ENCODE measurements at regions not wholly inside any gene's neighbourhood (a gene's known extent, or its start where the extent isn't known, plus 50 kb on each side); places are given as distances from the start of the nearest gene placed in this dataset.
A peak's percentile ranks its signal among the peaks of the same experiment; 100 is the strongest.

DNA sequence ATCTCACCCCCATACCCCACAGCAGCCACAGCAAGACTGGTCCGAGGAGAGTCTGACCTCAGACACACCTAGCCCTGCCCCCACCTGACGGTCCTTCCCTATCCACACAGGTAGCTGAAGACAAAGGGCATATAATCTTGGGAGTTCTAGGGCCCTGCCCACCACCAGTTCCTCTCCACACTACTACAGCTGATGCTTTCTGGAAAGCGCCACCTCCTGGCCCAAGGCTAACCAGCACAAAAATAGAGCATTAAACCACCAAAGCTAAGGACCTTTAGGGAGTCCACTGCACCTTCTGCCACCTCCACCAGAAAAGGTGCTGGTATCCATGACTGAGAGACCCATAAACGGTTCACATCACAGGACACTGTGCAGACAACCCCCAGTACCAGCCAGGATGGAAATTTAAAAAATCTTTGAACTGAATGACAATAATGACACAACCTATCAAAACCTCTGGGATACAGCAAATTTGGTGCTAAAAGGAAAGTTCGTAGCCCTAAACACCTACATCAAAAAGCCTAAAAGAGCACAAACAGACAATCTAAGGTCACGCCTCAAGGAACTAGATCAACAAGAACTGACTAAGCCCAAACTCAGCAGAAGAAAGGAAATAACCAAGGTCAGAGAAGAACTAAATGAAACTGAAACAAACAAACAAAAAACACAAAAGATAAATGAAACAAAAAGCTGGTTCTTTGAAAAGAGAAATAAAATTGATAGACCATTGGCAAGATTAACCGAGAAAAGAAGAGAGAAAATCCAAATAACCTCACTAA is 122.1 kb upstream of the TPRG1 start:
- DNase-seq: no peak

DNA sequence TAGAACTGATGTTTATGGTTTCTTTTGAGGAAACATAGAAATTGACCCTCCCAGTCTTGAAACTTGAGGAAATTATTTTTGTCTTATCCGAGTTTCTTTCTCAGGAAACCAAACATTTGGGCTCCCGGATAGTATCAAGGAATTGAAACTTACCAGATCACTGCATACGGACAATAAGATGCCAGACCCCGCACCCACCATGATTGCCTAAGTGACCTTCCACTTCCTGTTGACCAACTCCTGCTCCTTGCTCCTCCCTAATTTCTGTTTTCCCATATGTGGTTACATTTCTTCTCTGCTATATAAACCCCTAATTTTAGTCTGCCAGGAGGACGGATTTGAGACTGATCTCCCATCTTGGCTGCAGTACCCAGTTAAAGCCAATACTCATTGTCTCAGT is 118.4 kb upstream of the TPRG1 start:
- no peak for DNase-seq

DNA sequence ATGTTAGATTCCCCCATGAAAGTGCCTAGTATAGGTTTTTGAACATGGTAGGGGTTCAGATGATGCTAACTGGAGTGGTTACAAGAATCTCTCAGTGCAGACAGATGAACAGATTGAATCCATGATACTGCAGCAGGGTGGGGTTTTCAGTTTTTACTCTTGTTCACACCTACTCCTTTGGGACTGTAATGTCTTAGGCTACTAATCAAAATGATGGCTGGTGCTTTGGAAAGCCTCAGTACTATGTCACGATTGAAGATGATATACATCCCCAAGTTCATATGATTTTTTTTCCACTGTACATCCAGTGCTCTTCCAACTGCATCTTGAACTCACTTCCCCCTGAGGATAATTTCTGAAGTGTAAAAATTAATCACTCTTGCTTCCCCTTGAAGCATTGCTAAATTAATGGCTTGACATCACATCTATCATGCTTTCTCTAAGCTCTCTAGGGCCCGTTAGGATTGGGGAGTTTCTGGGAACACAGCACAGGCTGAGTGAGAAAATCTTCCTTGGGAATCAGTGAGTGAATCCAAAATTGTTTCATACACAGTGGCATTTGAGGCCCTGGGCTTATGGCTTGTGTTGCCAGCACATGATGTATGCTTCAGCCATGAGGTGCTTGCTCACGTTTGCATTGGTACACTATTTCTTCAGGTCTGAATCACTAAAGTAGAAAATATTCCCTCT is 115.0 kb upstream of the TPRG1 start:
- DNase-seq: no peak

DNA sequence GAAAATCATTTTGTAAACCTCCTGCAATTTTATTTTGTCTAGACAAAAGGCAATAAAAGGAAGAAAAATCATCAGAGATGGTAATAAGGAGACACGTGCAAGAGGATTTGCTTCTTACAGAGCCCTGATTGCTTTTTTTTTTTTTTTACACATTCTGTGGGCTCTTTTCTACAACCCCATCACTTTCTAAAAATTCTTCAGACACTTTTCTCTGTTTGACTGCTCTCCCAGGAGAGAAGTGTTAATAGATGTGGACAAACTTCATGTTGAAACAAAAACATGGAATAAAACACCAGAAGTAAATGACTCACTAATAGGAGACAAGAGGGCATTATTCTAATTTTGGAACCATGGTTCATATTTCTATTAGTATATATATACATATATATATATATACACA is 114.4 kb upstream of the TPRG1 start:
- no peak for DNase-seq

DNA sequence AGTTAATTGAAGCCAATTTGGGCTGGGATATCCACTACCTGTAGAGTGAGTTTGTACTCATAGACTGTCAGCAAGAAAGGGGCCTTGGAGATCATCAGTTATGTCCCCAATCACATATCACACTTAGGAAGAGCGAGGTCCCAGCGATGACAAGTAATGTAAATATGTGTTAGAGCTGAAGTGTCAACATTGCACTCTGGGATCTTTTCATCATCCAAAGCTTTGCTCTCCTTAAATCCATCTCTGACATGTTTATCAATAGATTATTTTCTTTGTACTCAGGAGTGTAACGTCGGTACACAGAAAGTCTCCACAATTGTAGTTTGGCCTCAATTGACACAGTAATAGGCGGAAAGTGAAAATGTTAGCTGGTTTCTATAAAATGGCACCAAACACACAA is 113.7 kb upstream of the TPRG1 start:
- no peak for DNase-seq

DNA sequence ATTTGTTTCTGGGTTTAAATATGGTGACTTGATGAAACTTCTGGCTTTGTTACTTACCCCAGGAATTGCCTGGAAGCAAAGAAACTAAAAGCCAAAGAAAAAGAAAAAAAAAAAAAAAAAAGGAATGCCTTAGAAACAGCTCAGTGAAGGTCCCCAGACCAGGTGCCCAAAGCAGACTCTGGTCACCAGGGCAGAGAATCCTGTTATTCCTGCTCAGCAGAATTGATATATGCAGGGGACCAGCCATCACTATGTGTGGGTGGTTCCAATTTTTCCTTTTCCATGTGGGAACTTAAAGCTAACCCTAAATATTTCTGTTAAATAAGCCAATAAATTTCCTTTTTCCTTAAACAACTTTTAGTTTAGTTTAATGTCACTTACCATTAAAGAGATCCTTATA is 100.8 kb upstream of the TPRG1 start:
- no peak for DNase-seq

DNA sequence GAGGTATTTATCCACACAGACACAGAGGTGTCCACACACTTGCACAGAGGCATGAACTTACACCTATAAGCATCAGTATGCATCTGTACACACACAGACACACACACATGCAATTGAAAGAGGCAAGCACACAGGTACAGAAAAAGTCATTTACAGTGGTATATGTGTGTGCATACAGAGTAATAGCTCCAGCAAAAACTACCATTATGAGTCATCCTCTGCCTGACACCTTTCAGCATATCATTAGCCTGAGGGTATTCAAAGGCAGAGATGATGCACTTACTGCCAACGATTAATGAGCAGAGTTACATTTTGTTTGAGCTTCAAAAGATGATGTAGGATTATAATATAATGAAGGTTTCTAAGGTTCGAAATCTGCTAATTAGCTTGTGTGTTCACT is 100.3 kb upstream of the TPRG1 start:
- peak; percentile 4 for DNase-seq

DNA sequence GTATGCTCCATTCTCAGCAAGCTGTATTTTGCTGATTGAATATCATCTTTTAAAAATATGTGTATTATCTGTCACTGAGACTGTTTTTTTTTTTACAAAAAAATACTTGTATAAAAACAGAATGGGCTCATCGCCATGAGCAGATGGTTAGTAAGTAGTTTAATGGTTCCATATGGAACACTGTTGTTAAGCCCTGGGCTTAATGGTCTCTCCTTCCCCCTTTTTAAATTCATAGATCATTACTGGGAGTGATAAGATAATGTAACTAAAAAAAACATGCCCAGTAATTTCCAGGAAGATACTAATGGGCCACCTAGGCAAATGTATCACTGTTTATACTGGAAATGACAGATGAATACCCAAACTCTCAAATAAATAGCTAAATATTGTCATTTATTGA is 95.3 kb upstream of the TPRG1 start:
- peak; percentile 80 for DNase-seq

DNA sequence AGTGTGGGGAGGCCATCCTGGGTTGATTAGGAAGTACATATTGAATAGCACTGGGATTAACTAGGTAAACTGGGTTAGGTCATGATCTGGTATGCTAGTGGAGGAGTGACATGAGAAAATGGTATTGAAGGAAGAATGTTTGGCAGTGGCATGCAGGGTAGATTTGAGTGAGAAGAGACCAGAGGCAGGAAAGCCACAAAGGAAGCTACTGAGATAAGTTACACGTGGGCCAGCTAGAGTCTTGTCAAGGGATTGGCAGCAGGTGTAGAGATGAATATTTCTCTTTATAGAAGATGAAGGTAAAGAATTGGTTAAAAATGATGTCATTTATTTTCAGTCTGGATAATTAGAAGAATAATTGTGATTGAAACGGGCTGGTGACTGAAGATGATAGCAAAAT is 91.0 kb upstream of the TPRG1 start:
- no peak for DNase-seq

DNA sequence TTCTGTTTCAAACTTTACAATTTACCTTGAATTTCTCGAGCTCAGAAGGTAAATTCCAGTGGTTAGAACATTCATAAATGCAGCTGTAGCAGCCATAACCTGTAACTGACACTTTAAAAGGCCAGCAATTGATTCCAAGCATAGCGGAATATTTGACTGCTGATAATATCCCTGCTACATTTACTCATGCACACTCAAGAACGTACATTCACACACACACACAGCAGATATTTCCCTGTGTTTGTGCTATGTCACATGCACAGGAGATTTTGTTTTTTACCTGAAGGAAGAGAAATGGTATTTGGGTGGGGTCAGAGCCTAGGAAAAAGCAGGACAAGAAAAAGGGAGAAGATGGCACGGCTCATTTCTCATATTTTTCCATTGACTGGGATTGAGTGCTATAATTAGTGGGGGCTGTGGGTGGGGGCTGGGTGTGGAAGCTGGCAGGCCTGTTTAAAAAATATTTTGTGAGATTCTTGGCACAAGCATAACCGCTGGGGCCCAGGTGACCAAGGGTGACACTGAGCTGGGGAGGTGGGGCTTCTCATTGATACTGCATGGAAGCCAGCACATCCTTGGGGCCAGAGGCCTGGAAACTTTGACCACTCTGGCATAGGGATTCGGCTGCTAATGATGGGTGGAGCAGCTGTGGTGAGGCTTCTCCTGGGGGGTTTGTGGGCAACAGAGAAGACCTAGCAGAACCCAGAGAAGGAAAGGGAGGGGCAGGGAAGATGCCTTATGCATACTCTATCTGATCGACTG is 88.9 kb upstream of the TPRG1 start:
- no peak for DNase-seq

DNA sequence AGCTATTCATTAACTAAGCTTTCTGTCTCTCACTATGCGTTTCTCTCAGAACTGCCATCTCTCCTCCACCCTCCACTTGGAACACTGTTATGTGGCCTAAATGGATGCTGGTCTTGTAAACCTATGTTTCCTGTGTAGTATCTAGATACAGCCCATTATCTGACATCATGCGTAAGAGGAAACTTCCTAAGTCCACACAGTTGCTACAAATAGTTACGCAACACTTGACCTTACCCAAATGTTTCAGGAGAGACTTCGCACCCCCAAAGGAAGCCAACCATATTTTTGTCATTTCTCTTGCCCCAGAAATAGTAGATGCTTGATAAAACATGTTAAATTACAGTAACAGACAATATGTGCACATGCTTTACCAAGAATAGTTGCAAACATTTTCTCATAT is 87.2 kb upstream of the TPRG1 start:
- DNase-seq: no peak

DNA sequence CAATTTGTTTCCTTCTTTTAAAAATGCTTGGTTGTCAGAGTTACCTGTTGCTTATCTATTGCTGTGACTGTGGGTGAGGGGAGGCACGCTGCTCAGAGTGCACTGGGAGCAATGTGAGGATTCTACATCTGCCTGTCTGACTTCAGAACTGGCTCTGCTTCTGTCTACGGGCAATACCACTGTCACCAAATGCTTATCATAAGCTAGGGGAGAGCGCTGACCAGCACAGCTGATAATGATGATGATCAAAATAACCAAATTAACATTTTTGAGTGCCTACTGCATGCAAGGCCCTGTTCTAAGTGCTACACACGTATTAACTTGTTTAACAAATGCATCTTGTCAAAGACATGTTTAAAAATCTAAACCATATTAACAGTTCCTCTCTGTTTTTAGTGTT is 79.2 kb upstream of the TPRG1 start:
- DNase-seq: no peak

DNA sequence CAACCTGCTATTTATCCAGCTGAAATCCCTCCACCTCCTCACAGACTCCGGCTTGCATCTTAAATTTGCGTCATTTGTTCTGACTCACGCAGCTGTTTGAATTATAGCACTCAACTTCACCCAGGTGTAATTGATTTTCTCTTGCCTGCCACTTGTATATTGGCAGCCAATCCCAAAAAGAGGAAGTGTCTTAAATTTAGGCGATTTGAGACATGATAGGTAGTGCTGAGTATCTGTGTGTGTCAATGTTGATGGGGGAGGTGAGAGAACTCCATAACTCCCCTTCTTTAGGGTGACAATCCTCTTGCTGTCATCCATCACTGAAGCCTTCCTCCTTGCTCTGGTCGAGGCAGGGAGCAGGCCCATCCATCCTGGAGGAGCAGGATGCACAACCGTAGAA is 77.2 kb upstream of the TPRG1 start:
- DNase-seq: no peak

DNA sequence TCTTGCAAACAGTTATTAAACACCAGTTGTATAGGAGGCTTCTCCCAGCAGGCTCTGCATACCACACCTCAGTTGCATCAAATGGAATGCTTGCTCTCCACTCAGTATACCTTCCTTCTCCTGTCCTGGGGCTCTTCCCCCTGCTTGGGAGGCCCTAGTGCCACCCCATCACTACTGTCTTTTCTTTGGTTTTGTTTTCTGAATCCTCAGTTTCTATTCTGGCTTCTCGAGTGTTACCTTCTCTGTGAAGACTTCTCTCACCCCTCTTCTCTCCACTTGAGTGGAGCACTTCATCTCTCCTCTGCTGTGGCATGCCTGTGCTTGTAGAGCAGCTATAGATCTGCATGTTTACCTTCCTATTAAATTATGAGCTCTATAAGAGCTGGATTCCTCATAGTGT is 75.7 kb upstream of the TPRG1 start:
- DNase-seq: no peak

DNA sequence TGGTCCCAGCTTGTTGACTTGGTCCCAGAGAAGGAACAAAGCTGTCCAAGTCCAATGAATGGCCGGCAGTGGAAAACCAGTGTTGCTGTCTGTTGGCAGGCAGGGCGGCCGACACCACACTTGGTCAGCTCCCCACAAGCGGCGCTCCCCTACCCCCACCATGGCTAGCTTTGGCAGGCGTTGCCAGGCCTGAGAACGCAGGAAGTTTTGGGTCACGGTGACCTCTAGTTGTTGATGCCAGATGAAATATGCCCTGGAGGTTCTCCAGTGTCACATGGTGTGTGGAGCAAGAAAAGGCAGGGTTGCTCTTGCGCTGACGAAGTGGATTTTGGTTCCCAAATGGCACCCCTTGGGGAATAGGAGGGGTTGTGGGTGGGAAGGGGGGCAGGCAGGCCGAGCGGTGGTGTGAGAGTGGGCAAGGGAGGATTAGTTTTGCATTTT is 72.7 kb upstream of the TPRG1 start:
- DNase-seq: no peak

DNA sequence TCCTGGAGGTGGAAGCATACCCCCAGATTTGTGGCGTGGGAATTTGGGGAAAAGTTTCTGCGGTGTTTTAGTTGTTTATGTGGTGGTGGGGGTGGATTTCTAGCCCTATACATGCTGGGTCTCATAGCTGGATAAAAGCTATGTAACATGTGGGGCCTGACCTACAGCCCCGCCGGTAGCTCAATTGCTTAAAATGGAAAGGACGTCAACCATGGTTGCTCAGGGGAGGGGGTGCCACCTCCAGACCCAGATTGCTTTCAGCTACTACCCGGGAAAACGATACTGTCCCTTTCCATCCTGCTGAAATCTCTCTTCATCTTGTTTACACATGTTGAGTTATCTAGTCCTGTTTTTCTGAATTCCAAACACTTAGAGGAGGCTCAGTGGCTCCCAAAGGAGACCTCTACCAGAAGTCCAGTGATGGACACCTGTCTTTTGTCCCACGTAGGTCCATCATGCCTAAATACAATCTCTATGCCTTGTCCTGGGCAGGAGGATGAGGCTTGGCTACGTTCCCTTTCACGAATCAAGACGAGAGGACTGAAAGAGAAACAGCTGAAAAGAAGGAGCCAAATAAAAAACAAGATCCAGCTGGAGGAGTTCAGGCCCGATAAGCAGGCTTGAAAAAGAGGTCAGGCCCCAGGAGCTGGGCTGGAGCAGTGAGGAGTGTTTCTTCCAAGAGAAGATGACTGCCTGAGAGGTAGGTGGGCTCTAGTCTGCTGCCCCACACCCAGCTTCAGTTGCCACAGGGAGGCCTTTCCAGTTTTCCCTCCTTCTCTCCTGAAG is 72.1 kb upstream of the TPRG1 start:
- DNase-seq: no peak

DNA sequence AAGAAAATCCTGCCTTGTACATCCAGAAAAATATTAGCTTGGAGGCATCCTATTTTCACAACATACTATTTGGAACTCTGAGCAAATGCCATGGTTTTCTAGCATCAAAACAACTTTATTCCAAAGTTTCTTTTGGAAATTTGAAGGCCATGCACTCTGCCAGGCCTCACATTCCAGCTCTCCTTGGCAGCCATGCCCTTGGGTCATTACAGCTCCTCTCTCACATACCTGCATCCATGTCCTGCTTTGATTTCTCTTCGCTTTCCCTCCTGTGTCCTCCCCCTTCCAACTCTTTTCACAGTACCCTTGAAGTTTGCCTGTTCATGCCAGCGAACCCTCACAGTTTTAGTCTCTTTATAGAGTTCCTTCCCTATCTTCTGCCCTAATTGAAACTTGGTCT is 70.9 kb upstream of the TPRG1 start:
- no peak for DNase-seq

DNA sequence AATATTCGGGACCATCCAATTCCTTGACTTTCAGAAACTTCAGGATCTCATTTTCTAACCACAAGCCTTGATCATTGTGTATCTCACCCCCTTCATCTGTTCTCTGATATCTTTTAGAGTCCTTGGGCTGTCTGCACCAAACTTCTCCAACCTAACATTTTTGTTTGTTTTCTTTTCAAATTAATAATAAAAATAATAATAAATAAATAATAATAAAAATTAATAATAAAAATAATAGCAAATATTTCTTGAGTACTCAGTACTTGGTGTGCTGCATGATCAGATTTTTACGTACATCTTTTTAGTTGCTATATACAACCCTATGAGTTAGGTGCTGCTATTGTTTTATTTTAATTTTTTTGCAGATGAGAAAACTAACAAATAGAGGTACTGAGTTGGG is 70.2 kb upstream of the TPRG1 start:
- no peak for DNase-seq

DNA sequence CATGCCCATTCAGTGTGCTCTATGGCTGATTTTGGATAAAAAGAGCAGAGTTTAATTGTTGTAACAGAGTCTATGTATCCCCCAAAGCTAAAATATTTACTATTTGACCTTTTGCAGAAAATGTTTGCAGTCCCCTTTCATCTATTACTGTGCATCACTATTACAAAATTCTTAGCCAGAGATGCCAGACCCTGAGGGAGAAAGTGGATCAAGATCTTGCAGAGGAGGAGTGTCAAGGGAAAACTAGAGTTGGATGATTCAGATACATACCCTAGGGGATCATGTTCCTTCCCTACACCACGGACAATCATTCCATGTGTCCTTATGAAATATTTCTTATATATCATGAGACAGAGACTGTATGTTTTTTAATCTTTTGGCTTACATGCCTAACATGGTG is 68.6 kb upstream of the TPRG1 start:
- no peak for DNase-seq

DNA sequence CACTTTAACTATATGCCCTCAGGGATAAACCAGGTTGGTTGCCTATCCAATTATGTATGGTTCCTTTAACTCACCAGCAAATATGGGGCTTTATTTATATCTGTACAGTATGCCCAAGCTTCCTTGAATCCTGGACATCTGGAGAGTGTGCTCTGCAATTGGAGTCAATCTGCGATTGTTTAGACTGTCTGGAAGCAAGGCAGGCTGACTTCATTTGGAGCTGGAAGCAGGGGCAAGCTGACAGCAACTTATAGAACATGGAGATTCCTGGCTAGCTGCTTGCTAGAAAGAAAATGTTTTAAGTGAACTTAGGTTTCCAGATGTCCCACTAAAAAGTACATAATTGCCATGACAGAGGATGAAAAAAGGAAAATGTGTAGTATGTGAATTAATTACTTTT is 63.7 kb upstream of the TPRG1 start:
- DNase-seq: peak; percentile 90

DNA sequence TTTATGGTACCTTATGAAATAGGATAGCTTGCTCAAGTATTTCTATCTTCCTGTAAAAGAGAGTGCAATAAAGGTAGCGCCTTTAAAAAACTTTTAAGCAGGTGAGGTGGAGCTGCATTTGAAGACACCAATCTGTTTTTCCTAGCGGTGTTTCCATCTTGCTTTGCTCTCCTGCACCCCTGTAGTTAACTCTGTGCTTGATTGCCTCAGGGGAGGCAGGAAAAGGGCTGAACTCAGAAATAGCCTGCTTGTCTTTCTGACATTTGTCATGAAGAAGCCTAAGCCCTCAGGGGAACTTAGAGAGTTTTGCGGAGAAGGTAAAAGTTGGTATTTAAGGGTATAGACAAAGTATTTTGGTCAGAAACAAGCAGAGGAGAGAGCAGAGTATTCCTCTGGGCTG is 63.0 kb upstream of the TPRG1 start:
- no peak for DNase-seq

DNA sequence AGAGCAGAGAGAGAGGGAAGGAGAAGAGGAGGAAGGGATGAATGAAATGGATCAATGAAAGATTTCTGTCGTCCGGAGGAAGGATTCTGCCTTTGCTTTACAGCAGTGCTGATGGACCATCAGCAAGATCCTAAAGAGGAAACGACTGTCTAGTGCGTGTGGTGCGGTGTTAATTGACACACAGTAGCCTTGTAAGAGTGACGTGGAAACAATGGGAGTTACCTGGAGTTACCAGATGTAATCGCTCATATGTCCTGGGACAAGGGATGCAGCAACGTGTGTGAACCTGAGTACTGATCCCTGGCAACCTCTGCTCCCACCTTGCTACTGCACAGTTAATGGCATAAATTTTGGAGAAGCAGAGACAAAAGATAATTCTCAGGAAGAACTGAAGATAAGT is 62.6 kb upstream of the TPRG1 start:
- DNase-seq: no peak

DNA sequence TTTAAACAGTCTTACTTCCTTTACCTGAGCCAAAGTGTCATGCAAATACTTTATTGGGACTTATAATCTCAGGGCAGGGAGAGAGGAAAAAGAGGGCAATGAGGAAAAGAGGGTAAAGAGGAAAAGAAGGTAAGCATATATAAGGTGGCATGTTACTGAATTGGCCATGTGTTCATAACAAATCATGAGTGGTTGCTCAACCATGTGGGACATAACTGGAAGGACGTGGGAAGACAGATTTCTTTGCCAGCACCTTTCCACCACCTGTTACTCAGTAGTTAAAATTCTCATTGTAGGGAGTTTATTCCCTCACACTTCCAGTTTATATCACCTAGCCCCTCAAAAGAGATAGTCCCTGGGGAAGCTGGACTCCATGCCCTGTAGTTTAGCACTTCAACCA is 54.7 kb upstream of the TPRG1 start:
- peak; percentile 45 for DNase-seq
